ENCODE measurements at regions not wholly inside any gene's neighbourhood (a gene's known extent, or its start where the extent isn't known, plus 50 kb on each side); places are given as distances from the start of the nearest gene placed in this dataset.

GRCh38 chr2:116706396-116706795 is 1108.1 kb upstream of the DDX18 start:
- TF ChIP-seq CTCF (IDR thresholded peaks at IDR 0.05), result no peak
- no peak for TF ChIP-seq POLR2A (IDR thresholded peaks at IDR 0.05)
